ENCODE measurements at regions not wholly inside any gene's neighbourhood (a gene's known extent, or its start where the extent isn't known, plus 50 kb on each side); places are given as distances from the start of the nearest gene placed in this dataset.
A peak's percentile ranks its signal among the peaks of the same experiment; 100 is the strongest.

DNA sequence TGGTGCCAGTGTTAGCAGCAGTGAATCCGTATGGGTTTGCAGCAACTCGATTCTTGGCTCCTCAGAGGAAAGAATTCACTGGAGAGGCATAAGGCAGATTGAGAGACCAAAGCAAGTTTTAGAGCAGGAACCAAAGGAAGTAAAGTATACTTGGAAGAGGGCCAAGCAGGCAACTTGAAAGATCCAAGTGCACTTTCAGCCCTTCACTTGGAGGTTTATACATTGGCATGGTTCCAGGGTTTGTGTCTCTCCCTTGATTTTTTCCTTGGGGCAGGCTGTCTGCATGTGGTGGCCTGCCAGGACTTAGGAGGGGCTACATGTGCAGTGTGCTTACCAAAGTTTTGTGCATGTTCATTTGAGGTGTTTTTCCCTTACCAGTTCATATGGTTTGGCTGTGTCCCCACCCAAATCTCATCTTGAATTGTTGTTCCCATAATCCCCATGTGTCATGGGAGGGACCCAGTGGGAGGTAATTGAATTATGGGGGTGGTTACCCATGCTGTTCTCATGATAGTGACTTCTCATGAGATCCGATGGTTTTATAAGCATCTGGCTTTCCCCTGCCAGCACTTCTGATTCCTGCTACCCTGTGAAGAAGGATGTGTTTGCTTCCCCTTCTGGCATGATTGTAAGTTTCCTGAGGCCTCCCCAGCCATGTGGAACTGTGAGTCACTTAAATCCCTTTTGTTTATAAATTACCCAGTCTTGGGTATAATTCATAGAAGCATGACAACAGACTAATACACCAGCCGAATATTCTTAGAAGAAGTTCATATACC, 86.2 kb upstream of the TSPAN5 start:
- Mint-ChIP-seq H3K27ac (peak overlapping the region in 1 of 3 donors; percentile 65), H3K36me3 (no peaks in the 10 kb centered on the region), H3K27me3 (no peaks in the 10 kb centered on the region), H3K4me3 (no peak overlapping the region), H3K9me3 (peaks cover 0 to 2% (median 0%) of the 10 kb centered on the region in 7 donors), H3K4me1 (peaks cover 0 to 4% (median under 1%) of the 10 kb centered on the region in 4 donors)
- no peak for DNase-seq
- Histone ChIP-seq H3K4me1 (ENCODE audit: control insufficient read depth, insufficient read depth, low read length, poor library complexity, severe bottlenecking) (no peaks in the 10 kb centered on the region), H3K4me3 (ENCODE audit: low read depth, low read length) (no peak overlapping the region), H3K27me3 (ENCODE audit: control insufficient read depth, insufficient read depth, low read length) (no peaks in the 10 kb centered on the region), H3K36me3 (ENCODE audit: control insufficient read depth, insufficient read depth, low read length) (no peaks in the 10 kb centered on the region), H3K27ac (ENCODE audit: insufficient read depth, low read length, poor library complexity, severe bottlenecking) (no peak overlapping the region), H3K9me3 (ENCODE audit: control insufficient read depth in 2 of 2, low read length in 2 of 2) (no peaks in the 10 kb centered on the region)
- no peak for ATAC-seq (ENCODE audit: low read depth in 2 of 2)

GRCh38 chr4:98741952-98742351, 83.5 kb upstream of the TSPAN5 start:
- Mint-ChIP-seq H3K36me3 (no peaks in the 10 kb centered on the region), H3K4me3 (no peak overlapping the region)
- no peak for DNase-seq

GRCh38 chr4:98739751-98740150, 81.3 kb upstream of the TSPAN5 start:
- no peaks in the 10 kb centered on the region for H3K4me1 ChIP-seq (ENCODE audit: control insufficient read depth, insufficient read depth, low read length, poor library complexity, severe bottlenecking)
- no peak overlapping the region for H3K27ac ChIP-seq (ENCODE audit: insufficient read depth, low read length, poor library complexity, severe bottlenecking)
- H3K4me3 ChIP-seq (ENCODE audit: low read depth, low read length) = no peak overlapping the region
- H3K4me3 Mint-ChIP-seq = no peak overlapping the region
- no peaks in the 10 kb centered on the region for H3K9me3 ChIP-seq (ENCODE audit: control insufficient read depth in 2 of 2, low read length in 2 of 2)
- no peaks in the 10 kb centered on the region for H3K36me3 ChIP-seq (ENCODE audit: control insufficient read depth, insufficient read depth, low read length)
- DNase-seq (no peak), ATAC-seq (ENCODE audit: low read depth in 2 of 2) (no peak)
- no peaks in the 10 kb centered on the region for H3K36me3 Mint-ChIP-seq
- H3K27me3 Mint-ChIP-seq = no peaks in the 10 kb centered on the region
- no peaks in the 10 kb centered on the region for H3K27me3 ChIP-seq (ENCODE audit: control insufficient read depth, insufficient read depth, low read length)
- peaks cover 0 to 2% (median 0%) of the 10 kb centered on the region in 4 donors for H3K4me1 Mint-ChIP-seq
- H3K27ac Mint-ChIP-seq = peak overlapping the region in 1 of 3 donors; percentile 10
- peaks cover 0 to 6% (median 1%) of the 10 kb centered on the region in 7 donors for H3K9me3 Mint-ChIP-seq

More at GRCh38 chr4:98741952-98742351, 83.5 kb upstream of the TSPAN5 start:
- H3K27ac Mint-ChIP-seq = no peak overlapping the region
- no peaks in the 10 kb centered on the region for H3K9me3 ChIP-seq (ENCODE audit: control insufficient read depth in 2 of 2, low read length in 2 of 2)
- H3K27me3 Mint-ChIP-seq = no peaks in the 10 kb centered on the region
- H3K4me1 Mint-ChIP-seq = peaks cover 0 to 4% (median under 1%) of the 10 kb centered on the region in 4 donors
- no peak overlapping the region for H3K27ac ChIP-seq (ENCODE audit: insufficient read depth, low read length, poor library complexity, severe bottlenecking)
- no peaks in the 10 kb centered on the region for H3K4me1 ChIP-seq (ENCODE audit: control insufficient read depth, insufficient read depth, low read length, poor library complexity, severe bottlenecking)
- no peak overlapping the region for H3K4me3 ChIP-seq (ENCODE audit: low read depth, low read length)
- no peaks in the 10 kb centered on the region for H3K36me3 ChIP-seq (ENCODE audit: control insufficient read depth, insufficient read depth, low read length)
- no peaks in the 10 kb centered on the region for H3K27me3 ChIP-seq (ENCODE audit: control insufficient read depth, insufficient read depth, low read length)
- H3K9me3 Mint-ChIP-seq = peaks cover 0 to 5% (median 1%) of the 10 kb centered on the region in 7 donors
- ATAC-seq (ENCODE audit: low read depth in 2 of 2) = no peak

DNA sequence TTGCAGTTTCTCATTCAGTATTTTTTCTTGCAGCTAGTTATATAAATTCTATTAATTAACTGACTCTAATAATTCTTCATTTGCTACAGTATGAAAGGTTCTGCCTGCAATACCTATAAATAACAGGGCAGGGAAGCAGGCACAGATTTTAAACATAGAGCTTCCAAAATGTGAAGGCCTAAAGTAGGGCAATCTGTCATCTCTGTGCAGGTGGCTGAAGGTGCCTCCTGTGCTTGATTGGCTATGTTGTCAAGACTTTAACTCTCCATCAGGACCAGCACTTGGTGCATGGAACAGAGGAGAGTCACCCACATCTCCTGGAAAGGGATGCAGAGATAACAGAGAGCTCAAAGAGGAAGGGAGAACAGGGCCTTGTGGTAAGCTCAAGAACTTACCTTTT, 75.2 kb upstream of the TSPAN5 start:
- Histone ChIP-seq H3K4me3 (ENCODE audit: low read depth, low read length) (no peak overlapping the region), H3K27me3 (ENCODE audit: control insufficient read depth, insufficient read depth, low read length) (no peaks in the 10 kb centered on the region), H3K36me3 (ENCODE audit: control insufficient read depth, insufficient read depth, low read length) (no peaks in the 10 kb centered on the region), H3K27ac (ENCODE audit: insufficient read depth, low read length, poor library complexity, severe bottlenecking) (no peak overlapping the region), H3K9me3 (ENCODE audit: control insufficient read depth in 2 of 2, low read length in 2 of 2) (no peaks in the 10 kb centered on the region), H3K4me1 (ENCODE audit: control insufficient read depth, insufficient read depth, low read length, poor library complexity, severe bottlenecking) (no peaks in the 10 kb centered on the region)
- no peak for ATAC-seq (ENCODE audit: low read depth in 2 of 2)
- Mint-ChIP-seq H3K27me3 (no peaks in the 10 kb centered on the region), H3K4me1 (no peaks in the 10 kb centered on the region), H3K9me3 (peaks cover 0 to 6% (median 1%) of the 10 kb centered on the region in 7 donors), H3K36me3 (no peaks in the 10 kb centered on the region), H3K27ac (no peak overlapping the region), H3K4me3 (no peak overlapping the region)
- DNase-seq = no peak

GRCh38 chr4:98728871-98729270, 70.5 kb upstream of the TSPAN5 start:
- Histone ChIP-seq H3K4me1 (ENCODE audit: control insufficient read depth, insufficient read depth, low read length, poor library complexity, severe bottlenecking) (peaks cover 3% of the 10 kb centered on the region), H3K36me3 (ENCODE audit: control insufficient read depth, insufficient read depth, low read length) (no peaks in the 10 kb centered on the region), H3K27ac (ENCODE audit: insufficient read depth, low read length, poor library complexity, severe bottlenecking) (no peak overlapping the region), H3K27me3 (ENCODE audit: control insufficient read depth, insufficient read depth, low read length) (no peaks in the 10 kb centered on the region), H3K9me3 (ENCODE audit: control insufficient read depth in 2 of 2, low read length in 2 of 2) (peaks cover 0 to 7% of the 10 kb centered on the region in 2 experiments), H3K4me3 (ENCODE audit: low read depth, low read length) (no peak overlapping the region)
- H3K4me3 Mint-ChIP-seq = no peak overlapping the region
- peaks cover 0 to 4% (median under 1%) of the 10 kb centered on the region in 4 donors for H3K4me1 Mint-ChIP-seq
- H3K36me3 Mint-ChIP-seq = peaks cover 2% of the 10 kb centered on the region
- peaks cover 11% of the 10 kb centered on the region for H3K27me3 Mint-ChIP-seq
- no peak overlapping the region for H3K27ac Mint-ChIP-seq
- no peak for ATAC-seq (ENCODE audit: low read depth in 2 of 2)
- H3K9me3 Mint-ChIP-seq = peaks cover 0 to 19% (median 4%) of the 10 kb centered on the region in 7 donors
- no peak for DNase-seq

GRCh38 chr4:98728433-98728832, 70.0 kb upstream of the TSPAN5 start:
- Mint-ChIP-seq H3K36me3 (peaks cover 2% of the 10 kb centered on the region), H3K4me3 (no peak overlapping the region), H3K27me3 (peaks cover 11% of the 10 kb centered on the region), H3K4me1 (peaks cover 0 to 4% (median under 1%) of the 10 kb centered on the region in 4 donors), H3K9me3 (peaks cover 0 to 20% (median 4%) of the 10 kb centered on the region in 7 donors), H3K27ac (peak overlapping the region in 1 of 3 donors; percentile 72)
- H3K36me3 ChIP-seq (ENCODE audit: control insufficient read depth, insufficient read depth, low read length) = no peaks in the 10 kb centered on the region
- H3K4me1 ChIP-seq (ENCODE audit: control insufficient read depth, insufficient read depth, low read length, poor library complexity, severe bottlenecking) = peaks cover 3% of the 10 kb centered on the region
- H3K27ac ChIP-seq (ENCODE audit: insufficient read depth, low read length, poor library complexity, severe bottlenecking) = no peak overlapping the region
- H3K4me3 ChIP-seq (ENCODE audit: low read depth, low read length) = no peak overlapping the region
- H3K27me3 ChIP-seq (ENCODE audit: control insufficient read depth, insufficient read depth, low read length) = no peaks in the 10 kb centered on the region
- ATAC-seq (ENCODE audit: low read depth in 2 of 2) (no peak), DNase-seq (peak in 1 of 3 donors; percentile 9)
- H3K9me3 ChIP-seq (ENCODE audit: control insufficient read depth in 2 of 2, low read length in 2 of 2) = peaks cover 0 to 7% of the 10 kb centered on the region in 2 experiments

GRCh38 chr4:98722000-98722399, 63.6 kb upstream of the TSPAN5 start:
- Mint-ChIP-seq H3K4me1 (no peaks in the 10 kb centered on the region), H3K27me3 (peaks cover 19% of the 10 kb centered on the region), H3K4me3 (no peak overlapping the region), H3K9me3 (peaks cover 0 to 20% (median 7%) of the 10 kb centered on the region in 7 donors), H3K36me3 (peaks cover 2% of the 10 kb centered on the region), H3K27ac (no peak overlapping the region)
- DNase-seq (no peak), ATAC-seq (ENCODE audit: low read depth in 2 of 2) (no peak)
- Histone ChIP-seq H3K27me3 (ENCODE audit: control insufficient read depth, insufficient read depth, low read length) (no peaks in the 10 kb centered on the region), H3K36me3 (ENCODE audit: control insufficient read depth, insufficient read depth, low read length) (no peaks in the 10 kb centered on the region), H3K4me1 (ENCODE audit: control insufficient read depth, insufficient read depth, low read length, poor library complexity, severe bottlenecking) (no peaks in the 10 kb centered on the region), H3K9me3 (ENCODE audit: control insufficient read depth in 2 of 2, low read length in 2 of 2) (peaks cover 0 to 7% of the 10 kb centered on the region in 2 experiments), H3K27ac (ENCODE audit: insufficient read depth, low read length, poor library complexity, severe bottlenecking) (no peak overlapping the region), H3K4me3 (ENCODE audit: low read depth, low read length) (no peak overlapping the region)

Data from CD4-positive, CD25-positive, alpha-beta regulatory T cell (primary cell).